K562 (cell line): ENCODE measurements at regions not wholly inside any gene's neighbourhood (a gene's known extent, or its start where the extent isn't known, plus 50 kb on each side); places are given as distances from the start of the nearest gene placed in this dataset.

Experiments
- ATAC-seq: fragments of 200-7000 bp; cut with Tn5 transposase; 3 replicates; pipeline ENCODE4 v1.9.1; 2020; ENCODE audit warnings: moderate library complexity
- BruUV-seq: library from RNA; stranded (reverse); fragments of 400-500 nt; replicated peaks from 2 replicates; lab custom pipeline; 2021; lab: Mats Ljungman, UMichigan
- CTCF ChIA-PET: fragments of 300-600 bp; formaldehyde crosslinking; extraction: SDS; loops from one replicate; lab custom pipeline; 2021; ENCODE audit warnings: low intra/inter-chr PET ratio; lab: Yijun Ruan, JAX
- POLR2A ChIA-PET: fragments of 300-600, 350-650 bp; sonication (Branson Sonifier 250); formaldehyde crosslinking; extraction: SDS; loops from one replicate; lab custom pipeline; 2021; ENCODE audit warnings: antibody characterized with exemption, inconsistent platforms; lab: Yijun Ruan, JAX
- DNase-seq, 4 experiments: peaks; one replicate each; pipeline versions ENCODE4 v3.0.0 to v3.0.0-alpha.2; 2011 to 2018; ENCODE audit warnings: low spot score in 3 of 4, mixed read lengths in 3 of 4; ENCODE audit errors: extremely low read depth in 1 of 4
- FAIRE-seq: peaks from 2 replicates; lab custom pipeline; 2011; peaks lifted over from hg19 to GRCh38; lab: Jason Lieb, UNC
- H2AFZ ChIP-seq: 2 replicates; pipeline ENCODE4 v1.6.0; 2011; ENCODE audit warnings: low read depth, low read length, control low read depth, inconsistent platforms
- H3K27ac ChIP-seq: fragments of 200-600 bp; 3 replicates; pipeline ENCODE4 v1.8.0; 2011; ENCODE audit warnings: low read depth, mild to moderate bottlenecking, control low read depth, inconsistent platforms, low read length, moderate library complexity, mixed read lengths; ENCODE audit errors: extremely low read depth
- H3K27me3 ChIP-seq, 2 experiments: fragments of 300-600 bp in 1 of 2; 2 replicates in 1 of 2; 3 replicates in 1 of 2; pipeline versions ENCODE4 v1.6.0 to v1.8.0; 2011; ENCODE audit warnings: inconsistent platforms in 2 of 2, low read length in 2 of 2, mild to moderate bottlenecking in 1 of 2, mixed read lengths in 1 of 2, moderate library complexity in 1 of 2; ENCODE audit not compliant: control insufficient read depth in 2 of 2, insufficient read depth in 2 of 2
- H3K36me3 ChIP-seq: fragments of 300-600 bp; 3 replicates; pipeline ENCODE4 v1.8.0; 2011; ENCODE audit warnings: mild to moderate bottlenecking, low read length, inconsistent platforms; ENCODE audit not compliant: control insufficient read depth, insufficient read depth
- H3K4me1 ChIP-seq, 2 experiments: fragments of 200-600 bp in 1 of 2; replicated peaks in 1 of 2; 2 replicates in 1 of 2; 3 replicates in 1 of 2; pipeline versions ENCODE4 v1.5.1 to v1.8.0; 2011; ENCODE audit warnings: inconsistent platforms in 2 of 2, low read length in 2 of 2, mild to moderate bottlenecking in 1 of 2, mixed read lengths in 1 of 2, moderate library complexity in 1 of 2; ENCODE audit not compliant: control insufficient read depth in 2 of 2, insufficient read depth in 2 of 2
- H3K4me2 ChIP-seq: 2 replicates; pipeline ENCODE4 v1.6.1; 2011; ENCODE audit warnings: low read length, control low read depth, inconsistent platforms, mixed read lengths; ENCODE audit not compliant: insufficient read depth
- H3K4me3 ChIP-seq: fragments of 200-600 bp; sonication (generic), shearing (Covaris generic); 2 replicates; pipeline ENCODE4 v1.5.1; 2016; ENCODE audit warnings: control low read depth, inconsistent platforms
- H3K79me2 ChIP-seq: fragments of 200-600 bp; 3 replicates; pipeline ENCODE4 v1.8.0; 2011; ENCODE audit warnings: low read length, inconsistent platforms; ENCODE audit not compliant: control insufficient read depth, insufficient read depth
- H3K9ac ChIP-seq, 2 experiments: 2 replicates each; pipeline versions ENCODE4 v1.6.0 to v1.6.1; 2011; ENCODE audit warnings: low read depth in 2 of 2, low read length in 2 of 2, control low read depth in 1 of 2, inconsistent platforms in 1 of 2, mild to moderate bottlenecking in 1 of 2, mixed read lengths in 1 of 2; ENCODE audit not compliant: insufficient read depth in 1 of 2
- H3K9me1 ChIP-seq: one replicate; pipeline ENCODE4 v1.6.0; 2011; ENCODE audit warnings: inconsistent platforms, mild to moderate bottlenecking, low read length, moderate library complexity; ENCODE audit not compliant: control insufficient read depth, insufficient read depth
- H3K9me3 ChIP-seq: replicated peaks from 2 replicates; pipeline ENCODE4 v1.5.1; 2011; ENCODE audit warnings: low read depth, low read length, inconsistent platforms; ENCODE audit not compliant: control insufficient read depth, insufficient read depth
- H4K20me1 ChIP-seq: replicated peaks from 2 replicates; pipeline ENCODE4 v1.6.1; 2011; ENCODE audit warnings: low read length, inconsistent platforms, mixed read lengths; ENCODE audit not compliant: control insufficient read depth, insufficient read depth
- ARHGAP35 ChIP-seq: fragments of 450-650 bp; IDR thresholded peaks from 2 replicates; pipeline ENCODE4 v1.6.1; 2018; ENCODE audit not compliant: partially characterized antibody
- CAMTA2 ChIP-seq: fragments of 250-450 bp; sonication (Bioruptor Pico); conservative IDR thresholded peaks from 2 replicates; pipeline ENCODE4 v1.5.1; 2022
- E2F4 ChIP-seq: sonication (generic); formaldehyde crosslinking; IDR thresholded peaks from 2 replicates; pipeline ENCODE4 v1.8.0; 2022; ENCODE audit warnings: mild to moderate bottlenecking, low read depth, missing genetic modification reagents
- GATAD2A ChIP-seq: fragments of 450-650 bp; IDR thresholded peaks from 2 replicates; pipeline ENCODE4 v1.6.1; 2017
- KLF1 ChIP-seq: fragments of 450-650 bp; IDR thresholded peaks from 2 replicates; pipeline ENCODE4 v1.6.1; 2016; ENCODE audit warnings: missing genetic modification characterization, missing compliant biosample characterization
- NR3C1 ChIP-seq: sonication (generic); formaldehyde crosslinking; IDR thresholded peaks from 2 replicates; pipeline ENCODE4 v1.8.1; 2022; ENCODE audit warnings: missing genetic modification reagents
- NRF1 ChIP-seq, 2 experiments: fragments of 450-650 bp; IDR thresholded peaks in 1 of 2; conservative IDR thresholded peaks in 1 of 2; 2 replicates each; pipeline ENCODE4 v1.6.1; 2014; ENCODE audit warnings: mild to moderate bottlenecking in 2 of 2
- PHB ChIP-seq: fragments of 250-450 bp; sonication (Bioruptor Pico); IDR thresholded peaks from 2 replicates; pipeline ENCODE4 v1.5.0; 2021
- POU5F1 ChIP-seq: fragments of 150-350 bp; IDR thresholded peaks from 2 replicates; pipeline ENCODE4 v1.6.1; 2014; ENCODE audit warnings: borderline replicate concordance, low read length, low read depth, mild to moderate bottlenecking; ENCODE audit not compliant: partially characterized antibody
- SLC30A9 ChIP-seq: fragments of 250-450 bp; sonication (Bioruptor Pico); IDR thresholded peaks from 2 replicates; pipeline ENCODE4 v1.8.0; 2022; ENCODE audit warnings: mild to moderate bottlenecking, moderate library complexity
- SMAD1 ChIP-seq: fragments of 150-350 bp; IDR thresholded peaks from 2 replicates; pipeline ENCODE4 v1.6.1; 2014; ENCODE audit warnings: low read length, low read depth; ENCODE audit not compliant: partially characterized antibody
- SRSF9 ChIP-seq: fragments of 200-400 bp; formaldehyde crosslinking; IDR thresholded peaks from 2 replicates; pipeline ENCODE4 v1.6.1; 2017; ENCODE audit warnings: low read depth, low read length, borderline replicate concordance
- ZC3H8 ChIP-seq: fragments of 450-650 bp; IDR thresholded peaks from 2 replicates; pipeline ENCODE4 v1.6.1; 2017
- ZNF143 ChIP-seq: sonication (generic); formaldehyde crosslinking; IDR thresholded peaks from 2 replicates; pipeline ENCODE4 v1.9.0; 2022; ENCODE audit warnings: mild to moderate bottlenecking, missing genetic modification reagents
- ZNF707 ChIP-seq: fragments of 250-450 bp; sonication (Bioruptor Pico); conservative IDR thresholded peaks from 2 replicates; pipeline ENCODE4 v1.8.0; 2022; ENCODE audit warnings: inconsistent platforms, mild to moderate bottlenecking, moderate library complexity
- ZNF79 ChIP-seq: fragments of 250-450 bp; sonication (Bioruptor Pico); IDR thresholded peaks from 2 replicates; pipeline ENCODE4 v1.4.0; 2020; ENCODE audit warnings: low read depth, mild to moderate bottlenecking, moderate library complexity
- WGBS: fragments of 100-300 bp; shearing (Covaris generic); methylation state at CpG from one replicate; pipeline ENCODE4 v1.1.6; 2016; ENCODE audit warnings: low coverage, mixed read lengths; ENCODE audit not compliant: insufficient coverage; ENCODE audit errors: missing lambda C conversion rate; 5-methylcytosine and 5-hydroxymethylcytosine counted together
- in situ Hi-C: fragments of 300-500 bp; cut with MboI; formaldehyde crosslinking; loops from 4 replicates; pipeline ENCODE4 v1.15.0; 2018; ENCODE audit warnings: inconsistent platforms, mixed read lengths
- intact Hi-C: fragments of 100-400 bp; cut with micrococcal nuclease; formaldehyde crosslinking; loops from 2 replicates; pipeline ENCODE4 v1.14.2; 2022

GRCh38 chr9:108016446-108016845 lies 526.9 kb upstream of the KLF4 start:
- Histone ChIP-seq H2AFZ (peak overlapping the region; percentile 65), H3K79me2 (no peaks in the 10 kb centered on the region), H3K9me1 (no peaks in the 10 kb centered on the region), H4K20me1 (no peaks in the 10 kb centered on the region), H3K4me2 (no peak overlapping the region), H3K36me3 (no peaks in the 10 kb centered on the region), H3K27ac (no peak overlapping the region), H3K9me3 (no peaks in the 10 kb centered on the region), H3K9ac (no peak overlapping the region), H3K27me3 (no peaks in the 10 kb centered on the region), H3K4me3 (no peak overlapping the region), H3K4me1 (peaks cover 0 to 17% of the 10 kb centered on the region in 2 experiments; a peak in 3 of 5 replicates)
- FAIRE-seq (no peak), ATAC-seq (peak; percentile 23; the same call in 2 of the 3 replicates), DNase-seq (no peak)
- in situ Hi-C loops = no loop called here
- intact Hi-C loops = no loop called here
- TF ChIP-seq ARHGAP35 (no peak), SMAD1 (no peak), SLC30A9 (no peak), SRSF9 (no peak), PHB (CRISPR knock-in tag) (no peak), GATAD2A (no peak), ZNF79 (no peak), NRF1 (conservative IDR thresholded peaks at IDR 0.05 in 1 of 2, IDR thresholded peaks at IDR 0.05 in 1 of 2) (no peak), POU5F1 (no peak), NR3C1 (CRISPR knock-in tag) (no peak), ZNF707 (CRISPR knock-in tag) (no peak), KLF1 (tag) (no peak), ZC3H8 (no peak), E2F4 (CRISPR knock-in tag) (no peak), ZNF143 (no peak), CAMTA2 (CRISPR knock-in tag) (no peak)
- ChIA-PET CTCF (no interaction called here), POLR2A (no interaction called here)
- BruUV-seq = no TSS peak
- 46% methylated on average over 3 of the region's 3 CpGs for WGBS
